Spleen (tissue), 11 donors: ENCODE measurements at regions not wholly inside any gene's neighbourhood (a gene's known extent, or its start where the extent isn't known, plus 50 kb on each side); places are given as distances from the start of the nearest gene placed in this dataset.

Source experiments
- DNase-seq: peaks from one replicate; pipeline ENCODE4 v3.0.0-alpha.2; 2020
- H3K27ac ChIP-seq, 8 donors: fragments of 200-600 bp; sonication (generic) in 7 of 8; 1 replicate in 4 of 8; 2 replicates in 4 of 8; pipeline versions ENCODE4 v1.5.0 to v1.8.0; 2016 to 2021; ENCODE audit warnings: inconsistent platforms in 4 of 8, mild to moderate bottlenecking in 4 of 8, moderate library complexity in 1 of 8
- H3K27me3 ChIP-seq, 7 donors: fragments of 200-600 bp; sonication (generic) in 6 of 7; replicated peaks in 1 of 7; 1 replicate in 4 of 7; 2 replicates in 3 of 7; pipeline versions ENCODE4 v1.5.0 to v1.8.0; 2016 to 2021; ENCODE audit warnings: inconsistent platforms in 3 of 7, mild to moderate bottlenecking in 1 of 7
- H3K36me3 ChIP-seq, 6 donors: fragments of 200-600 bp; sonication (generic) in 5 of 6; 1 replicate in 4 of 6; 2 replicates in 2 of 6; pipeline versions ENCODE4 v1.5.0 to v1.8.0; 2016 to 2021; ENCODE audit warnings: inconsistent platforms in 2 of 6
- H3K4me1 ChIP-seq, 6 donors: fragments of 200-600 bp; sonication (generic) in 5 of 6; 1 replicate in 3 of 6; 2 replicates in 3 of 6; pipeline versions ENCODE4 v1.5.0 to v1.8.0; 2016 to 2021; ENCODE audit warnings: inconsistent platforms in 3 of 6
- H3K4me3 ChIP-seq, 8 donors: fragments of 200-600 bp; sonication (generic) in 7 of 8; 1 replicate in 4 of 8; 2 replicates in 4 of 8; pipeline versions ENCODE4 v1.5.0 to v1.8.0; 2016 to 2021; ENCODE audit warnings: inconsistent platforms in 4 of 8, mild to moderate bottlenecking in 4 of 8, moderate library complexity in 2 of 8
- H3K9me3 ChIP-seq, 8 donors: fragments of 200-600 bp; sonication (generic) in 7 of 8; 1 replicate in 4 of 8; 2 replicates in 4 of 8; pipeline versions ENCODE4 v1.5.0 to v1.8.0; 2016 to 2021; ENCODE audit warnings: inconsistent platforms in 4 of 8
- CTCF ChIP-seq, 11 experiments: fragments of 200-600 bp in 7 of 11; fragments of 450-650 bp in 4 of 11; sonication (generic) in 4 of 11; IDR thresholded peaks in 8 of 11; conservative IDR thresholded peaks in 3 of 11; 1 replicate in 7 of 11; 2 replicates in 4 of 11; pipeline versions ENCODE4 v1.4.0 to v1.8.0; 2016 to 2021; ENCODE audit warnings: antibody characterized with exemption in 11 of 11, inconsistent platforms in 4 of 11, mild to moderate bottlenecking in 1 of 11
- POLR2A ChIP-seq, 3 donors: fragments of 450-650 bp; IDR thresholded peaks; one replicate each; pipeline ENCODE4 v1.5.1; 2017; ENCODE audit warnings: antibody characterized with exemption in 3 of 3, mild to moderate bottlenecking in 1 of 3
- POLR2AphosphoS5 ChIP-seq, 3 donors: sonication (generic); formaldehyde crosslinking; IDR thresholded peaks; one replicate each; pipeline ENCODE4 v1.5.1; 2017; ENCODE audit warnings: antibody characterized with exemption in 3 of 3
- WGBS, 5 donors: extraction: QIAGEN DNeasy Blood & Tissue Kit in 3 of 5; methylation state at CpG; one replicate each; pipeline versions ENCODE4 v1.1.5 to v1.1.7; 2013 to 2018; 5-methylcytosine and 5-hydroxymethylcytosine counted together
- intact Hi-C: fragments of 100-400 bp; cut with DNase I; formaldehyde crosslinking; loops from one replicate; pipeline ENCODE4 v1.15.0; 2023; ENCODE audit warnings: low total_unique reads
- donor health status: healthy with polysubstance abuse.
- donor health status: DM: no; HTN: no; CAD: no; lungs with moderate emphysema.
- donor health status: DM: no; HTN: no; CAD: no.
- donor health status: Bipolar disorder and iron deficiency.
- donor health status: healthy.
- donor health status: DM: no; HTN: no; CAD: no.
- donor health status: DM: yes; HTN: yes; CAD: no.

- no peak for DNase-seq
- intact Hi-C loops, result no loop called here
- no peaks in the 10 kb centered on the region for H3K4me1 ChIP-seq
- 32 to 41% (median 38%) methylated on average over 1 of the region's 1 CpG for WGBS, 5 donors
- peaks cover 0 to 18% (median 0%) of the 10 kb centered on the region in 8 donors for H3K9me3 ChIP-seq
- no peaks in the 10 kb centered on the region for H3K36me3 ChIP-seq
- no peak overlapping the region for H3K4me3 ChIP-seq
- no peak for TF ChIP-seq POLR2AphosphoS5 (IDR thresholded peaks at IDR 0.05)
- TF ChIP-seq CTCF (IDR thresholded peaks at IDR 0.05 in 8 of 11, conservative IDR thresholded peaks at IDR 0.05 in 3 of 11), result no peak
- TF ChIP-seq POLR2A (IDR thresholded peaks at IDR 0.05), result no peak
- H3K27me3 ChIP-seq, result no peaks in the 10 kb centered on the region
- H3K27ac ChIP-seq, result no peak overlapping the region
These were observed 638.9 kb downstream of the LIG4 start for GRCh38 chr13:107576430-107576829.

GRCh38 chr13:107574517-107575210 is 640.7 kb downstream of the LIG4 start:
- TF ChIP-seq CTCF (IDR thresholded peaks at IDR 0.05 in 8 of 11, conservative IDR thresholded peaks at IDR 0.05 in 3 of 11) (no peak), POLR2A (IDR thresholded peaks at IDR 0.05) (no peak), POLR2AphosphoS5 (IDR thresholded peaks at IDR 0.05) (no peak)
- 60 to 83% (median 73%) methylated on average over 6 of the region's 6 CpGs for WGBS, 5 donors

GRCh38 chr13:107573184-107573583 is 642.2 kb downstream of the LIG4 start:
- no peak overlapping the region for H3K27ac ChIP-seq
- 72 to 84% (median 80%) methylated on average over 1 of the region's 1 CpG for whole genome bisulfite sequencing, 5 donors
- no peak for DNase-seq
- H3K9me3 ChIP-seq, result peaks cover 0 to 12% (median 0%) of the 10 kb centered on the region in 8 donors
- H3K36me3 ChIP-seq, result no peaks in the 10 kb centered on the region
- no peaks in the 10 kb centered on the region for H3K4me1 ChIP-seq
- H3K27me3 ChIP-seq, result no peaks in the 10 kb centered on the region
- H3K4me3 ChIP-seq, result no peak overlapping the region
- TF ChIP-seq POLR2A (IDR thresholded peaks at IDR 0.05) (no peak), POLR2AphosphoS5 (IDR thresholded peaks at IDR 0.05) (no peak), CTCF (IDR thresholded peaks at IDR 0.05 in 8 of 11, conservative IDR thresholded peaks at IDR 0.05 in 3 of 11) (no peak)
- intact Hi-C loops, result no loop called here

More at GRCh38 chr13:107574517-107575210, 640.7 kb downstream of the LIG4 start:
- Histone ChIP-seq H3K4me3 (no peak overlapping the region), H3K9me3 (peaks cover 0 to 12% (median 0%) of the 10 kb centered on the region in 8 donors), H3K36me3 (no peaks in the 10 kb centered on the region), H3K4me1 (no peaks in the 10 kb centered on the region), H3K27me3 (no peaks in the 10 kb centered on the region), H3K27ac (no peak overlapping the region)
- intact Hi-C loops, result no loop called here
- no peak for DNase-seq

GRCh38 chr13:107572156-107572555 is 643.2 kb downstream of the LIG4 start:
- Histone ChIP-seq H3K4me1 (no peaks in the 10 kb centered on the region), H3K4me3 (no peak overlapping the region), H3K27me3 (no peaks in the 10 kb centered on the region), H3K9me3 (peaks cover 0 to 12% (median 0%) of the 10 kb centered on the region in 8 donors), H3K27ac (no peak overlapping the region), H3K36me3 (no peaks in the 10 kb centered on the region)
- no peak for DNase-seq
- TF ChIP-seq CTCF (IDR thresholded peaks at IDR 0.05 in 8 of 11, conservative IDR thresholded peaks at IDR 0.05 in 3 of 11) (no peak), POLR2AphosphoS5 (IDR thresholded peaks at IDR 0.05) (no peak), POLR2A (IDR thresholded peaks at IDR 0.05) (no peak)
- WGBS, 5 donors, result 48 to 79% (median 66%) methylated on average over 3 of the region's 3 CpGs
- intact Hi-C loops, result no loop called here
